Skeletal muscle tissue (tissue), 3 donors: ENCODE measurements at regions not wholly inside any gene's neighbourhood (a gene's known extent, or its start where the extent isn't known, plus 50 kb on each side); places are given as distances from the start of the nearest gene placed in this dataset.

Experiments used
- H3K27ac ChIP-seq: one replicate; pipeline ENCODE4 v1.7.0; 2013; ENCODE audit warnings: mild to moderate bottlenecking, low read depth, low read length, inconsistent platforms
- H3K27me3 ChIP-seq, 3 donors: one replicate each; pipeline ENCODE4 v1.7.0; 2013; ENCODE audit warnings: low read length in 3 of 3; ENCODE audit not compliant: control insufficient read depth in 3 of 3, insufficient read depth in 3 of 3
- H3K36me3 ChIP-seq, 3 donors: one replicate each; pipeline ENCODE4 v1.7.0; 2013; ENCODE audit warnings: low read length in 3 of 3; ENCODE audit not compliant: control insufficient read depth in 3 of 3, insufficient read depth in 3 of 3
- H3K4me1 ChIP-seq, 3 donors: one replicate each; pipeline ENCODE4 v1.7.0; 2013; ENCODE audit warnings: low read length in 3 of 3, mild to moderate bottlenecking in 3 of 3; ENCODE audit not compliant: control insufficient read depth in 3 of 3, insufficient read depth in 3 of 3
- H3K4me3 ChIP-seq, 3 donors: one replicate each; pipeline ENCODE4 v1.7.0; 2013; ENCODE audit warnings: low read length in 3 of 3
- H3K9ac ChIP-seq, 3 donors: one replicate each; pipeline ENCODE4 v1.7.0; 2013; ENCODE audit warnings: low read length in 3 of 3, mild to moderate bottlenecking in 3 of 3, moderate library complexity in 2 of 3, low read depth in 1 of 3
- H3K9me3 ChIP-seq, 3 donors: one replicate each; pipeline ENCODE4 v1.7.0; 2013; ENCODE audit warnings: low read length in 3 of 3; ENCODE audit not compliant: control insufficient read depth in 3 of 3
- donor health status: Osteomylitis.

GRCh38 chr16:51881731-51882130, 665.2 kb downstream of the TOX3 start:
- no peak overlapping the region for H3K4me3 ChIP-seq
- H3K9ac ChIP-seq, result no peak overlapping the region
- H3K36me3 ChIP-seq, result no peaks in the 10 kb centered on the region
- H3K27me3 ChIP-seq, result no peaks in the 10 kb centered on the region
- H3K27ac ChIP-seq, result no peak overlapping the region
- H3K9me3 ChIP-seq, result no peaks in the 10 kb centered on the region
- no peaks in the 10 kb centered on the region for H3K4me1 ChIP-seq

GRCh38 chr16:51880776-51881175, 666.2 kb downstream of the TOX3 start:
- Histone ChIP-seq H3K4me1 (no peaks in the 10 kb centered on the region), H3K27ac (no peak overlapping the region), H3K4me3 (no peak overlapping the region), H3K36me3 (no peaks in the 10 kb centered on the region), H3K27me3 (no peaks in the 10 kb centered on the region), H3K9me3 (no peaks in the 10 kb centered on the region), H3K9ac (no peak overlapping the region)

GRCh38 chr16:51877686-51878085, 669.3 kb downstream of the TOX3 start:
- H3K36me3 ChIP-seq, result no peaks in the 10 kb centered on the region
- H3K4me1 ChIP-seq, result no peaks in the 10 kb centered on the region

GRCh38 chr16:51876934-51877333, 670.0 kb downstream of the TOX3 start:
- H3K9me3 ChIP-seq, result no peaks in the 10 kb centered on the region
- no peaks in the 10 kb centered on the region for H3K36me3 ChIP-seq
- H3K27me3 ChIP-seq, result no peaks in the 10 kb centered on the region
- no peaks in the 10 kb centered on the region for H3K4me1 ChIP-seq
- no peak overlapping the region for H3K4me3 ChIP-seq
- no peak overlapping the region for H3K27ac ChIP-seq
- no peak overlapping the region for H3K9ac ChIP-seq

More at GRCh38 chr16:51877686-51878085, 669.3 kb downstream of the TOX3 start:
- Histone ChIP-seq H3K4me3 (no peak overlapping the region), H3K27ac (no peak overlapping the region), H3K9ac (no peak overlapping the region), H3K27me3 (no peaks in the 10 kb centered on the region), H3K9me3 (no peaks in the 10 kb centered on the region)

GRCh38 chr16:51876601-51876875, 670.4 kb downstream of the TOX3 start:
- H3K27me3 ChIP-seq, result no peaks in the 10 kb centered on the region
- no peaks in the 10 kb centered on the region for H3K4me1 ChIP-seq
- no peak overlapping the region for H3K4me3 ChIP-seq
- H3K36me3 ChIP-seq, result no peaks in the 10 kb centered on the region
- H3K9ac ChIP-seq, result no peak overlapping the region
- no peak overlapping the region for H3K27ac ChIP-seq
- no peaks in the 10 kb centered on the region for H3K9me3 ChIP-seq

- no peak overlapping the region for H3K4me3 ChIP-seq
- no peaks in the 10 kb centered on the region for H3K4me1 ChIP-seq
- no peak overlapping the region for H3K27ac ChIP-seq
- no peaks in the 10 kb centered on the region for H3K27me3 ChIP-seq
- no peaks in the 10 kb centered on the region for H3K36me3 ChIP-seq
- H3K9me3 ChIP-seq, result no peaks in the 10 kb centered on the region
- H3K9ac ChIP-seq, result no peak overlapping the region
Observed at GRCh38 chr16:51875834-51876600, 670.9 kb downstream of the TOX3 start.

- Histone ChIP-seq H3K27me3 (no peaks in the 10 kb centered on the region), H3K9ac (no peak overlapping the region), H3K27ac (no peak overlapping the region), H3K4me3 (no peak overlapping the region), H3K9me3 (no peaks in the 10 kb centered on the region), H3K4me1 (no peaks in the 10 kb centered on the region), H3K36me3 (no peaks in the 10 kb centered on the region)
Observed at GRCh38 chr16:51872524-51872923, 674.4 kb downstream of the TOX3 start.

GRCh38 chr16:51870296-51870854, 676.6 kb downstream of the TOX3 start:
- Histone ChIP-seq H3K27me3 (no peaks in the 10 kb centered on the region), H3K4me3 (no peak overlapping the region), H3K9me3 (no peaks in the 10 kb centered on the region), H3K9ac (no peak overlapping the region), H3K4me1 (no peaks in the 10 kb centered on the region), H3K27ac (no peak overlapping the region), H3K36me3 (no peaks in the 10 kb centered on the region)

- Histone ChIP-seq H3K4me3 (no peak overlapping the region), H3K36me3 (no peaks in the 10 kb centered on the region), H3K27ac (no peak overlapping the region), H3K9ac (no peak overlapping the region), H3K27me3 (no peaks in the 10 kb centered on the region), H3K9me3 (no peaks in the 10 kb centered on the region), H3K4me1 (no peaks in the 10 kb centered on the region)
Observed at GRCh38 chr16:51869176-51869575, 677.8 kb downstream of the TOX3 start.

- no peaks in the 10 kb centered on the region for H3K36me3 ChIP-seq
- H3K9ac ChIP-seq, result no peak overlapping the region
- H3K27me3 ChIP-seq, result no peaks in the 10 kb centered on the region
- no peaks in the 10 kb centered on the region for H3K9me3 ChIP-seq
- no peak overlapping the region for H3K4me3 ChIP-seq
- H3K4me1 ChIP-seq, result no peaks in the 10 kb centered on the region
- H3K27ac ChIP-seq, result no peak overlapping the region
Observed at GRCh38 chr16:51868631-51869030, 678.3 kb downstream of the TOX3 start.
